ENCODE measurements at regions not wholly inside any gene's neighbourhood (a gene's known extent, or its start where the extent isn't known, plus 50 kb on each side); places are given as distances from the start of the nearest gene placed in this dataset.

GRCh38 chr18:11437046-11437445 is 172.3 kb upstream of the SLC35G4 start:
- Histone ChIP-seq H3K4me1 (ENCODE audit: control insufficient read depth, insufficient read depth, low read length) (no peaks in the 10 kb centered on the region), H3K27me3 (ENCODE audit: control insufficient read depth, insufficient read depth, low read length) (no peaks in the 10 kb centered on the region), H3K9ac (ENCODE audit: low read depth, low read length) (no peak overlapping the region), H3K9me3 (ENCODE audit: control insufficient read depth, insufficient read depth, low read length) (no peaks in the 10 kb centered on the region), H3K4me3 (ENCODE audit: low read depth, low read length) (no peak overlapping the region), H3K36me3 (ENCODE audit: control insufficient read depth, insufficient read depth, low read length) (no peaks in the 10 kb centered on the region)

- H3K36me3 ChIP-seq (ENCODE audit: control insufficient read depth, insufficient read depth, low read length), result no peaks in the 10 kb centered on the region
Observed at GRCh38 chr18:11432360-11432811, 177.0 kb upstream of the SLC35G4 start.

GRCh38 chr18:11429876-11430275 is 179.5 kb upstream of the SLC35G4 start:
- Histone ChIP-seq H3K4me3 (ENCODE audit: low read depth, low read length) (no peak overlapping the region), H3K4me1 (ENCODE audit: control insufficient read depth, insufficient read depth, low read length) (no peaks in the 10 kb centered on the region), H3K36me3 (ENCODE audit: control insufficient read depth, insufficient read depth, low read length) (no peaks in the 10 kb centered on the region), H3K9ac (ENCODE audit: low read depth, low read length) (no peak overlapping the region), H3K27me3 (ENCODE audit: control insufficient read depth, insufficient read depth, low read length) (no peaks in the 10 kb centered on the region), H3K9me3 (ENCODE audit: control insufficient read depth, insufficient read depth, low read length) (no peaks in the 10 kb centered on the region)

More at GRCh38 chr18:11432360-11432811, 177.0 kb upstream of the SLC35G4 start:
- H3K9ac ChIP-seq (ENCODE audit: low read depth, low read length), result no peak overlapping the region
- no peaks in the 10 kb centered on the region for H3K4me1 ChIP-seq (ENCODE audit: control insufficient read depth, insufficient read depth, low read length)
- no peak overlapping the region for H3K4me3 ChIP-seq (ENCODE audit: low read depth, low read length)
- H3K27me3 ChIP-seq (ENCODE audit: control insufficient read depth, insufficient read depth, low read length), result no peaks in the 10 kb centered on the region
- H3K9me3 ChIP-seq (ENCODE audit: control insufficient read depth, insufficient read depth, low read length), result no peaks in the 10 kb centered on the region

GRCh38 chr18:11425211-11425610 is 184.2 kb upstream of the SLC35G4 start:
- Histone ChIP-seq H3K27me3 (ENCODE audit: control insufficient read depth, insufficient read depth, low read length) (no peaks in the 10 kb centered on the region), H3K9ac (ENCODE audit: low read depth, low read length) (no peak overlapping the region), H3K9me3 (ENCODE audit: control insufficient read depth, insufficient read depth, low read length) (no peaks in the 10 kb centered on the region), H3K36me3 (ENCODE audit: control insufficient read depth, insufficient read depth, low read length) (no peaks in the 10 kb centered on the region), H3K4me1 (ENCODE audit: control insufficient read depth, insufficient read depth, low read length) (no peaks in the 10 kb centered on the region), H3K4me3 (ENCODE audit: low read depth, low read length) (no peak overlapping the region)

- Histone ChIP-seq H3K4me1 (ENCODE audit: control insufficient read depth, insufficient read depth, low read length) (no peaks in the 10 kb centered on the region), H3K9me3 (ENCODE audit: control insufficient read depth, insufficient read depth, low read length) (no peaks in the 10 kb centered on the region), H3K4me3 (ENCODE audit: low read depth, low read length) (no peak overlapping the region), H3K9ac (ENCODE audit: low read depth, low read length) (no peak overlapping the region), H3K36me3 (ENCODE audit: control insufficient read depth, insufficient read depth, low read length) (no peaks in the 10 kb centered on the region), H3K27me3 (ENCODE audit: control insufficient read depth, insufficient read depth, low read length) (no peaks in the 10 kb centered on the region)
Observed at GRCh38 chr18:11419338-11419737, 190.1 kb upstream of the SLC35G4 start.

- Histone ChIP-seq H3K9ac (ENCODE audit: low read depth, low read length) (no peak overlapping the region), H3K27me3 (ENCODE audit: control insufficient read depth, insufficient read depth, low read length) (no peaks in the 10 kb centered on the region), H3K36me3 (ENCODE audit: control insufficient read depth, insufficient read depth, low read length) (no peaks in the 10 kb centered on the region), H3K4me3 (ENCODE audit: low read depth, low read length) (no peak overlapping the region), H3K4me1 (ENCODE audit: control insufficient read depth, insufficient read depth, low read length) (no peaks in the 10 kb centered on the region), H3K9me3 (ENCODE audit: control insufficient read depth, insufficient read depth, low read length) (no peaks in the 10 kb centered on the region)
Observed at GRCh38 chr18:11412811-11413210, 196.6 kb upstream of the SLC35G4 start.

- Histone ChIP-seq H3K4me3 (ENCODE audit: low read depth, low read length) (no peak overlapping the region), H3K27me3 (ENCODE audit: control insufficient read depth, insufficient read depth, low read length) (no peaks in the 10 kb centered on the region), H3K4me1 (ENCODE audit: control insufficient read depth, insufficient read depth, low read length) (no peaks in the 10 kb centered on the region), H3K9me3 (ENCODE audit: control insufficient read depth, insufficient read depth, low read length) (no peaks in the 10 kb centered on the region), H3K9ac (ENCODE audit: low read depth, low read length) (no peak overlapping the region), H3K36me3 (ENCODE audit: control insufficient read depth, insufficient read depth, low read length) (no peaks in the 10 kb centered on the region)
Observed at GRCh38 chr18:11411048-11411447, 198.3 kb upstream of the SLC35G4 start.

GRCh38 chr18:11408555-11409065 is 200.8 kb upstream of the SLC35G4 start:
- H3K36me3 ChIP-seq (ENCODE audit: control insufficient read depth, insufficient read depth, low read length), result no peaks in the 10 kb centered on the region
- H3K27me3 ChIP-seq (ENCODE audit: control insufficient read depth, insufficient read depth, low read length), result no peaks in the 10 kb centered on the region
- no peak overlapping the region for H3K9ac ChIP-seq (ENCODE audit: low read depth, low read length)
- H3K9me3 ChIP-seq (ENCODE audit: control insufficient read depth, insufficient read depth, low read length), result no peaks in the 10 kb centered on the region
- H3K4me1 ChIP-seq (ENCODE audit: control insufficient read depth, insufficient read depth, low read length), result no peaks in the 10 kb centered on the region
- no peak overlapping the region for H3K4me3 ChIP-seq (ENCODE audit: low read depth, low read length)

- Histone ChIP-seq H3K9ac (ENCODE audit: low read depth, low read length) (no peak overlapping the region), H3K27me3 (ENCODE audit: control insufficient read depth, insufficient read depth, low read length) (no peaks in the 10 kb centered on the region), H3K36me3 (ENCODE audit: control insufficient read depth, insufficient read depth, low read length) (no peaks in the 10 kb centered on the region), H3K9me3 (ENCODE audit: control insufficient read depth, insufficient read depth, low read length) (no peaks in the 10 kb centered on the region), H3K4me1 (ENCODE audit: control insufficient read depth, insufficient read depth, low read length) (no peaks in the 10 kb centered on the region), H3K4me3 (ENCODE audit: low read depth, low read length) (no peak overlapping the region)
Observed at GRCh38 chr18:11407940-11408339, 201.5 kb upstream of the SLC35G4 start.

GRCh38 chr18:11405804-11406203 is 203.6 kb upstream of the SLC35G4 start:
- H3K27me3 ChIP-seq (ENCODE audit: control insufficient read depth, insufficient read depth, low read length), result no peaks in the 10 kb centered on the region
- H3K36me3 ChIP-seq (ENCODE audit: control insufficient read depth, insufficient read depth, low read length), result no peaks in the 10 kb centered on the region
- H3K9me3 ChIP-seq (ENCODE audit: control insufficient read depth, insufficient read depth, low read length), result no peaks in the 10 kb centered on the region
- H3K9ac ChIP-seq (ENCODE audit: low read depth, low read length), result no peak overlapping the region
- H3K4me3 ChIP-seq (ENCODE audit: low read depth, low read length), result no peak overlapping the region
- H3K4me1 ChIP-seq (ENCODE audit: control insufficient read depth, insufficient read depth, low read length), result no peaks in the 10 kb centered on the region

GRCh38 chr18:11400703-11401102 is 208.7 kb upstream of the SLC35G4 start:
- H3K9me3 ChIP-seq (ENCODE audit: control insufficient read depth, insufficient read depth, low read length), result no peaks in the 10 kb centered on the region
- H3K36me3 ChIP-seq (ENCODE audit: control insufficient read depth, insufficient read depth, low read length), result no peaks in the 10 kb centered on the region
- no peak overlapping the region for H3K4me3 ChIP-seq (ENCODE audit: low read depth, low read length)
- no peak overlapping the region for H3K9ac ChIP-seq (ENCODE audit: low read depth, low read length)
- H3K4me1 ChIP-seq (ENCODE audit: control insufficient read depth, insufficient read depth, low read length), result no peaks in the 10 kb centered on the region
- no peaks in the 10 kb centered on the region for H3K27me3 ChIP-seq (ENCODE audit: control insufficient read depth, insufficient read depth, low read length)

GRCh38 chr18:11398625-11399024 is 210.8 kb upstream of the SLC35G4 start:
- Histone ChIP-seq H3K36me3 (ENCODE audit: control insufficient read depth, insufficient read depth, low read length) (no peaks in the 10 kb centered on the region), H3K27me3 (ENCODE audit: control insufficient read depth, insufficient read depth, low read length) (no peaks in the 10 kb centered on the region), H3K9me3 (ENCODE audit: control insufficient read depth, insufficient read depth, low read length) (no peaks in the 10 kb centered on the region), H3K4me3 (ENCODE audit: low read depth, low read length) (no peak overlapping the region), H3K4me1 (ENCODE audit: control insufficient read depth, insufficient read depth, low read length) (peaks cover 1% of the 10 kb centered on the region), H3K9ac (ENCODE audit: low read depth, low read length) (no peak overlapping the region)

Measured in iPS-15b (cell line).